OCI-LY7 (cell line): ENCODE measurements at regions not wholly inside any gene's neighbourhood (a gene's known extent, or its start where the extent isn't known, plus 50 kb on each side); places are given as distances from the start of the nearest gene placed in this dataset.

Source experiments
- BruUV-seq: library from RNA; stranded (reverse); fragments of 400-500 nt; replicated peaks from 2 replicates; lab custom pipeline; 2021; lab: Mats Ljungman, UMichigan
- CTCF ChIA-PET: fragments of 300-600 bp; sonication (Branson Sonifier 250); formaldehyde crosslinking; loops from one replicate; lab custom pipeline; 2022; ENCODE audit warnings: antibody characterized with exemption; ENCODE audit not compliant: unreplicated experiment; lab: Charles Lee
- POLR2A ChIA-PET: fragments of 300-600 bp; sonication (Branson Sonifier 250); formaldehyde crosslinking; loops from one replicate; lab custom pipeline; 2022; ENCODE audit warnings: antibody characterized with exemption; lab: Charles Lee
- DNase-seq: peaks from one replicate; pipeline ENCODE4 v3.0.0-alpha.2; 2015; ENCODE audit warnings: low spot score
- H2AFZ ChIP-seq: fragments of 200-600 bp; sonication (generic), shearing (Covaris generic); 2 replicates; pipeline ENCODE4 v1.6.1; 2014; ENCODE audit warnings: mild to moderate bottlenecking, antibody characterized with exemption, low read length, moderate library complexity
- H3K27ac ChIP-seq: fragments of 200-600 bp; sonication (generic); 2 replicates; pipeline ENCODE4 v1.5.1; 2014; ENCODE audit warnings: mixed run types, low read depth, mild to moderate bottlenecking, moderate library complexity, low read length, inconsistent platforms; ENCODE audit not compliant: poor library complexity, severe bottlenecking
- H3K36me3 ChIP-seq: fragments of 200-600 bp; sonication (generic); 2 replicates; pipeline ENCODE4 v1.6.1; 2014; ENCODE audit warnings: mild to moderate bottlenecking, antibody characterized with exemption, low read length, moderate library complexity, mixed read lengths; ENCODE audit not compliant: insufficient read depth
- H3K4me1 ChIP-seq: fragments of 200-600 bp; sonication (generic); 2 replicates; pipeline ENCODE4 v1.5.1; 2014; ENCODE audit warnings: mild to moderate bottlenecking, low read length; ENCODE audit not compliant: insufficient read depth, poor library complexity, severe bottlenecking
- H3K4me2 ChIP-seq: fragments of 200-600 bp; sonication (generic); 2 replicates; pipeline ENCODE4 v1.6.1; 2014; ENCODE audit warnings: mild to moderate bottlenecking, low read length
- H3K4me3 ChIP-seq: fragments of 200-600 bp; sonication (generic); 2 replicates; pipeline ENCODE4 v1.5.1; 2014; ENCODE audit warnings: mild to moderate bottlenecking, low read depth, low read length; ENCODE audit not compliant: poor library complexity, severe bottlenecking
- H3K79me2 ChIP-seq: fragments of 200-600 bp; sonication (generic); 2 replicates; pipeline ENCODE4 v1.6.1; 2016; ENCODE audit warnings: low read depth, mild to moderate bottlenecking, low read length, moderate library complexity, mixed read lengths; ENCODE audit not compliant: insufficient read depth
- H3K9me2 ChIP-seq: fragments of 200-600 bp; sonication (generic); 2 replicates; pipeline ENCODE4 v1.6.1; 2016; ENCODE audit warnings: mild to moderate bottlenecking, low read length, mixed read lengths; ENCODE audit not compliant: insufficient read depth
- H3K9me3 ChIP-seq: fragments of 200-600 bp; sonication (generic); 2 replicates; pipeline ENCODE4 v1.6.1; 2014; ENCODE audit warnings: mild to moderate bottlenecking, mixed run types, low read length, mixed read lengths
- H4K20me1 ChIP-seq: fragments of 200-600 bp; sonication (generic); 2 replicates; pipeline ENCODE4 v1.6.1; 2014; ENCODE audit warnings: mild to moderate bottlenecking, antibody characterized with exemption, low read length, moderate library complexity, mixed read lengths; ENCODE audit not compliant: insufficient read depth
- CTCF ChIP-seq: fragments of 200-600 bp; sonication (generic); conservative IDR thresholded peaks from 2 replicates; pipeline ENCODE4 v1.5.1; 2014; ENCODE audit warnings: mild to moderate bottlenecking, antibody characterized with exemption, low read length, moderate library complexity, mixed read lengths
- EZH2phosphoT487 ChIP-seq: fragments of 200-600 bp; sonication (generic); IDR thresholded peaks from 2 replicates; pipeline ENCODE4 v1.6.1; 2018; ENCODE audit warnings: low read depth, borderline replicate concordance, mild to moderate bottlenecking, mixed run types, antibody characterized with exemption, low read length, moderate library complexity, mixed read lengths
- intact Hi-C: fragments of 100-400 bp; cut with micrococcal nuclease; formaldehyde crosslinking; loops from one replicate; pipeline ENCODE4 v1.10.0; 2022; ENCODE audit not compliant: unreplicated experiment

GRCh38 chr1:232168508-232168907 lies 461.4 kb downstream of the SIPA1L2 start:
- POLR2A ChIA-PET = interaction anchor here (0.7 kb wide), 1 partner anchor 809 kb away, joined by 3 read pairs; no protein-coding TSS in a partner anchor
- Histone ChIP-seq H3K9me3 (no peaks in the 10 kb centered on the region), H3K4me2 (no peak overlapping the region), H3K4me1 (no peaks in the 10 kb centered on the region), H3K9me2 (no peaks in the 10 kb centered on the region), H3K4me3 (no peak overlapping the region), H3K27ac (no peak overlapping the region), H3K36me3 (no peaks in the 10 kb centered on the region), H3K79me2 (no peaks in the 10 kb centered on the region), H2AFZ (no peak overlapping the region), H4K20me1 (no peaks in the 10 kb centered on the region)
- CTCF ChIA-PET = no interaction called here
- BruUV-seq = no TSS peak
- no peak for DNase-seq
- TF ChIP-seq EZH2phosphoT487 (no peak), CTCF (no peak)
- intact Hi-C loops = no loop called here

GRCh38 chr1:232166942-232167341 lies 463.0 kb downstream of the SIPA1L2 start:
- CTCF ChIA-PET = no interaction called here
- no peaks in the 10 kb centered on the region for H3K79me2 ChIP-seq

More at GRCh38 chr1:232166942-232167341, 463.0 kb downstream of the SIPA1L2 start:
- H3K27ac ChIP-seq = no peak overlapping the region
- H2AFZ ChIP-seq = no peak overlapping the region
- no peak for DNase-seq
- intact Hi-C loops = no loop called here
- no peaks in the 10 kb centered on the region for H4K20me1 ChIP-seq
- H3K4me3 ChIP-seq = no peak overlapping the region
- TF ChIP-seq CTCF = no peak
- TF ChIP-seq EZH2phosphoT487 = no peak
- no peaks in the 10 kb centered on the region for H3K9me2 ChIP-seq
- BruUV-seq = no TSS peak
- no peaks in the 10 kb centered on the region for H3K9me3 ChIP-seq
- H3K4me2 ChIP-seq = no peak overlapping the region
- H3K36me3 ChIP-seq = no peaks in the 10 kb centered on the region
- POLR2A ChIA-PET = interaction anchor here (0.7 kb wide), 2 partner anchors 77 to 1975 kb away, joined by 3 to 5 read pairs; no protein-coding TSS in a partner anchor
- no peaks in the 10 kb centered on the region for H3K4me1 ChIP-seq
